ENCODE measurements at regions not wholly inside any gene's neighbourhood (a gene's known extent, or its start where the extent isn't known, plus 50 kb on each side); places are given as distances from the start of the nearest gene placed in this dataset.

DNA sequence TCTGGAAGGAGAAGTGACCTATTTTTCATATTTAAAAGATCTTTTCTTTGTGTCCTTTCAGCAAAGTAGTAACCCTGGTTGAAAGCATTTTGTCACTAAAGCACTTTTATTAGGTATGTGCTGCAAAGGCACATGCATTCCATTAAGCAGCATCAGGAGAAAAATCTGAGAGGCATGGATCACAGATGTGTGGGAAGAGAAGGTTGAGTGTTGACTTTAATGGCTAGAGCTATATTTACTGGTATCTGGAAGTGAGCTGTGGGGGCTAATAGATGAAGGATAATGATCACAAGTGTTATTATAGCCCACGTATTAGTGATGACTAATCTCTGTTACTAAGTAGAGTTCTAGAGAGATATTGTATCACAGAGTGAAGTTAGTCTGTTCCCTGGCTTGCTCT, 1520.7 kb downstream of the ARAP2 start:
- DNase-seq (ENCODE audit: low spot score): no peak
- no peak for ATAC-seq (ENCODE audit: low FRiP score)

DNA sequence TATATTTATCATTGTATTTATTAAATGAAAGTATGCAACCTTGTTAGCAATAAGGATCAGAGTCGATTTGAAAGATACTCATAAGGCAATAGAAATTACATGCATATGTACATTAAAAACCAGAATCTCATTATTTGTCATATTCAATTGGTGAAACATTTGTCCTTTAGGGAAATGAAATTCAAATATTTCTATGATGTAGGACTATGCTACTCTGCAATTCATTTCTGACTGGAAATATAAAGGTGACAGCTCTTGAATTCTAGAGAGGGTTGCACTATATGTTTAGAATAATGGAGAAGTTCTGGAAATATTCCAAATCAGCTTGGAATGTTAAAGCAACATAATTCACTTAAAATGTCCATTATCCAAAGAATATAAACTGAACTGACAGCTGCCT, 1519.8 kb downstream of the ARAP2 start:
- ATAC-seq (ENCODE audit: low FRiP score) (no peak), DNase-seq (ENCODE audit: low spot score) (no peak)
- TF ChIP-seq, protein P1, sequence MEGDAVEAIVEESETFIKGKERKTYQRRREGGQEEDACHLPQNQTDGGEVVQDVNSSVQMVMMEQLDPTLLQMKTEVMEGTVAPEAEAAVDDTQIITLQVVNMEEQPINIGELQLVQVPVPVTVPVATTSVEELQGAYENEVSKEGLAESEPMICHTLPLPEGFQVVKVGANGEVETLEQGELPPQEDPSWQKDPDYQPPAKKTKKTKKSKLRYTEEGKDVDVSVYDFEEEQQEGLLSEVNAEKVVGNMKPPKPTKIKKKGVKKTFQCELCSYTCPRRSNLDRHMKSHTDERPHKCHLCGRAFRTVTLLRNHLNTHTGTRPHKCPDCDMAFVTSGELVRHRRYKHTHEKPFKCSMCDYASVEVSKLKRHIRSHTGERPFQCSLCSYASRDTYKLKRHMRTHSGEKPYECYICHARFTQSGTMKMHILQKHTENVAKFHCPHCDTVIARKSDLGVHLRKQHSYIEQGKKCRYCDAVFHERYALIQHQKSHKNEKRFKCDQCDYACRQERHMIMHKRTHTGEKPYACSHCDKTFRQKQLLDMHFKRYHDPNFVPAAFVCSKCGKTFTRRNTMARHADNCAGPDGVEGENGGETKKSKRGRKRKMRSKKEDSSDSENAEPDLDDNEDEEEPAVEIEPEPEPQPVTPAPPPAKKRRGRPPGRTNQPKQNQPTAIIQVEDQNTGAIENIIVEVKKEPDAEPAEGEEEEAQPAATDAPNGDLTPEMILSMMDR (IDR thresholded peaks at IDR 0.05): no peak

More for the DNA sequence above, 1520.7 kb downstream of the ARAP2 start:
- TF ChIP-seq, protein P1 (IDR thresholded peaks at IDR 0.05): no peak

DNA sequence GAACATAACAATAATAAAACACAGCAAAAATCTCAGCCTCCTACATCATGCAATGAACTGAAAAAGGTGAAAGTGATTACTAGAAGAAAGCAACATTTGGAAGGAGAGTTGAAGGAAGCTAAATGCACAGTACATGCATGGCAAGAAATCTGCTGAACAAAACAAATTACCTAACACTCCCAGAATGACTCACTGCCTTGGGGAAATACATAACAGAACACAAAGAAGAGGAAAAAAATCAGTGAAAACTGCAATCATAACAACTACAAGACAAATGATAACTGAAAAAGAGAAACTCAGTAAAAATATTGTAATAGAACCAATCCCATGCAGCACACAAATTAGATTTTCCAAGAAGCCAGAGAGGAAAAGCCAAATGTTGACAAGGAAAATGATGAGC, 1513.2 kb downstream of the ARAP2 start:
- DNase-seq (ENCODE audit: low spot score): no peak
- no peak for ATAC-seq (ENCODE audit: low FRiP score)
- TF ChIP-seq, protein P1 (IDR thresholded peaks at IDR 0.05): no peak

DNA sequence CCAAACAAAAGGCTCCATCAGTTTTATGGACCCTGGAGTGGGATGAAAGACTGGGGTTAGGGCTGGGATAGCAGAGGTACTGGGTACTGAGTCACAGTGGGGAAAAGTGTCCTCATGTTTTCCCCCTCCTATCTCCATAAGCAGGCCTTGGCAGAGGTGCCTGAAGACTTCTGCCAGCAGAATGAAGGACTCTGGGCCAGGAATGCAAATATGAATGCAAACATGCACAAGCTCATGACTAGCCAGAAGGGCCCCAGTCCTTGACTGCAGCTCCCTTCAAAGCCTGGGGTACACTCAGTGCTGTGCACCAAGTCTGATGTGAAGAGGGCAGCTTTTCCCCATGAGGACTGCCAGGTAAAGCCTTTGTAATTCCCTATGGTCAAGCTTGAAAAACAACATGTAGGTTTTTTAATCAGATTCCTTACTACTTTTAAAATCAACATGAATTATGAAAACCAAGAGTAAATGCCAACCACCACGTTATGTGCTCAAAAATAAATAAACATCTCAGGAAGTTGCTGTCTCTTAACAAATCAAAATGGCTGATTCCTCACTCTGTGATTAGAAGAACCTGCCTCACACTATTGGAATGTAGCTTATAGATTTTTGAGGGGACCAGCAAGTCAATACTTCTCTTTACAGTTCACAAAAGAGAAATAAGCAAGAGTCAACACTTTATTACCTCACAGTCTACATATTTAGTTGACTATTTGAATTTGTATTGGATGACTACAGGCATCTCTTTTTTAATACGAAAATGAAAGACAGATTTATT, 1512.0 kb downstream of the ARAP2 start:
- ATAC-seq (ENCODE audit: low FRiP score) (no peak), DNase-seq (ENCODE audit: low spot score) (no peak)
- TF ChIP-seq, protein P1 (IDR thresholded peaks at IDR 0.05): no peak

DNA sequence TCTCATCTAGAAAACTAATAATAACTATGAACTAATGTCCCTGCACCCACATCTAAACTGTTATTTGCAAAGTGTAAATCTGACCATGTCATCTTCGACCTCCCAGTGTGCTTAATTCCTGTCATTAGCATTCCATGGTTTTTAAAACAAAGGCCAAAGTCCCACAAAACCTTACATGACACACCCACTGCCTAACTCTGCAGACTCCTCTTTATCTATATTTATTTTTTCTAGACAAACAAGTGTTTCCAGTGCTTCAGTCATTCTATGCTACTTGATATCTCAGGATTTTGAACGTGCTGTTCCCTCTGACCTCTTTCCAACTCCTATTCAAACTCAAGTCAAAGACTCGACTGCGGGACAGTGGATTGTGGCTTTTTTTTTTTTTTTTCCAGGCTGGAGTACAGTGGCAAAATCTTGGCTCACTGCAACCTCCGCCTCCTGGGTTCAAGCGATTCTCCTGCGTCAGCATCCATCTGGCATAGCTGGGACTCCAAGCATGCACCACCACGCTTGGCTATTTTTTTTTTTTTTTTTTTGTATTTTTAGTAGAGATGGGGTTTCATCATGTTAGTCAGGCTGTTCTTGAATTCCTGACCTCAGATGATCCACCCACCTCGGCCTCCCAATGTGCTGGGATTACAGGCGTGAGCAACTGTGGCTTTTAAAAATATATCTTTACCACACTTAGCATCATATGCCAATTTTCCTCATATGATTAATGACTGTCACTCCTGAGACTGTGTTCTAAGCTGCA, 1511.0 kb downstream of the ARAP2 start:
- no peak for ATAC-seq (ENCODE audit: low FRiP score)
- TF ChIP-seq, protein P1 (IDR thresholded peaks at IDR 0.05): no peak

DNA sequence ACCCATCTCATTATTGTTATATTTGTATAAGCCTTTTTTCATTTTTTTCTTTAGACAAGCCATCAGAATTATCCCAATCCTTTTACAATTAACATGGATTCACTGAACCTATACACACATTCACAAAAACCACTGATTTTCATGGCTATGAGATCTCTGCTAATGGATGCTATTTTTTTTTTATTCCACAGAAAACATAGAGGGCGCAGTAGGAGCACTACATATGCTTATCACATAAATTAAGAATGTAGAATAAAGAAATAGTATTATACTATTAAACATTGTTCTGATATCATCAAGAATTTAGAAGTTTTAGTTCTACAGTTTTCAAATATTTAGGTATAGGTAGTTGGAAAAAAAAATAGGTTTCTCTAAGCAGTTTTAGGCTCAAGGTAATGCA, 1477.4 kb downstream of the ARAP2 start:
- ATAC-seq (ENCODE audit: low FRiP score) (no peak), DNase-seq (ENCODE audit: low spot score) (no peak)
- TF ChIP-seq, protein P1 (IDR thresholded peaks at IDR 0.05): no peak

More for the DNA sequence above, 1511.0 kb downstream of the ARAP2 start:
- DNase-seq (ENCODE audit: low spot score): no peak

Measured in omental fat pad (tissue), 3 donors.